GM12873 (cell line): ENCODE measurements at regions not wholly inside any gene's neighbourhood (a gene's known extent, or its start where the extent isn't known, plus 50 kb on each side); places are given as distances from the start of the nearest gene placed in this dataset.

Experiments
- CTCF ChIP-seq: IDR thresholded peaks from 2 replicates; pipeline ENCODE4 v1.5.1; 2012; ENCODE audit warnings: low read depth, mild to moderate bottlenecking, moderate library complexity, low read length, control low read depth; ENCODE audit not compliant: insufficient read depth; ENCODE audit errors: missing control alignments

GRCh38 chr10:64102916-64103315 lies 581.7 kb downstream of the REEP3 start:
- TF ChIP-seq CTCF, result no peak

GRCh38 chr10:64103750-64104470 lies 582.7 kb downstream of the REEP3 start:
- no peak for TF ChIP-seq CTCF

- TF ChIP-seq CTCF, result no peak
These were observed 588.8 kb downstream of the REEP3 start for GRCh38 chr10:64109926-64110495.

- no peak for TF ChIP-seq CTCF
These were observed 591.6 kb downstream of the REEP3 start for GRCh38 chr10:64112701-64113355.

GRCh38 chr10:64113375-64113774 lies 592.2 kb downstream of the REEP3 start:
- TF ChIP-seq CTCF, result no peak

- TF ChIP-seq CTCF, result no peak
These were observed 592.6 kb downstream of the REEP3 start for GRCh38 chr10:64113792-64114191.

GRCh38 chr10:64115471-64115870 lies 594.3 kb downstream of the REEP3 start:
- TF ChIP-seq CTCF, result no peak
